GM12874 (cell line): ENCODE measurements at regions not wholly inside any gene's neighbourhood (a gene's known extent, or its start where the extent isn't known, plus 50 kb on each side); places are given as distances from the start of the nearest gene placed in this dataset.

Experiments used
- TF ChIP-seq, protein P1 (sequence below): IDR thresholded peaks from 2 replicates; pipeline ENCODE4 v1.5.1; 2011; ENCODE audit warnings: low read depth, mild to moderate bottlenecking, control low read depth, low read length, moderate library complexity; ENCODE audit not compliant: insufficient read depth

DNA sequence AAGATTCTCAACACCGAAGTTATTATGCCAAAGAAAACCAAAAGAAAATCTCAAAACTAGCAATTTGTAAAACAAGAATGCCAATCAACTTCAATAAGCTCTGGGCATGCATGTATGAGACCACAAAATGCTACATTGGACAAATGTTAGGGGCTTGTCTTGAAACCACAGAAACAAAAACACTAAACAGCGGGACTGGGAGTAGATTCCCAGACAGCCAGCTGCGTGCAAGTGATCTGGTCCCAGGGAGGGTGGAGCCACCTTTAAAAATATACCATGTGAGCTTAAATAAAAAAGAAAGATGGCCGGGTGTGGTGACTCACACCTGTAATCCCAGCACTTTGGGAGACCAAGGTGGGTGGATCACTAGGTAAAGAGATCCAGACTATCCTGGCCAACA, 163.6 kb upstream of the PRICKLE2 start:
- TF ChIP-seq, protein P1, sequence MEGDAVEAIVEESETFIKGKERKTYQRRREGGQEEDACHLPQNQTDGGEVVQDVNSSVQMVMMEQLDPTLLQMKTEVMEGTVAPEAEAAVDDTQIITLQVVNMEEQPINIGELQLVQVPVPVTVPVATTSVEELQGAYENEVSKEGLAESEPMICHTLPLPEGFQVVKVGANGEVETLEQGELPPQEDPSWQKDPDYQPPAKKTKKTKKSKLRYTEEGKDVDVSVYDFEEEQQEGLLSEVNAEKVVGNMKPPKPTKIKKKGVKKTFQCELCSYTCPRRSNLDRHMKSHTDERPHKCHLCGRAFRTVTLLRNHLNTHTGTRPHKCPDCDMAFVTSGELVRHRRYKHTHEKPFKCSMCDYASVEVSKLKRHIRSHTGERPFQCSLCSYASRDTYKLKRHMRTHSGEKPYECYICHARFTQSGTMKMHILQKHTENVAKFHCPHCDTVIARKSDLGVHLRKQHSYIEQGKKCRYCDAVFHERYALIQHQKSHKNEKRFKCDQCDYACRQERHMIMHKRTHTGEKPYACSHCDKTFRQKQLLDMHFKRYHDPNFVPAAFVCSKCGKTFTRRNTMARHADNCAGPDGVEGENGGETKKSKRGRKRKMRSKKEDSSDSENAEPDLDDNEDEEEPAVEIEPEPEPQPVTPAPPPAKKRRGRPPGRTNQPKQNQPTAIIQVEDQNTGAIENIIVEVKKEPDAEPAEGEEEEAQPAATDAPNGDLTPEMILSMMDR: no peak

DNA sequence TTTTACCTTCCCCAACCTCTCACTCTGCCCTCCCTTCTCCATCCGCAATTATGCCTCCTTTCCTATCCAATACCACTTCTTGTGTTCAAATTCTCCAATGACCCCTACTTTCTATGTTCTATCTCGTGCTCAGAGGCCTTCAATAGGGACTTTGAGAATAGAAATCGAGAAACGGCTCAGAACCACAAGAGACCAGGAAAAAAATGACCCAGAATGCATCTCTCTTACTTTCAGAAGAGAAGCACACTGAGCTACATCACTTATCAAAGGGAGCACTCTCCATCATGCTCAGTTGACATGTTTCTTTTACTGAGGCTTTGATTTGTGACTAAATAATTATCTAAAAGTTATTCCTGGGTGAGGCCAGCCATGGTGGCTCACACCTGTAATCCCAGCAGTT, 162.4 kb upstream of the PRICKLE2 start:
- TF ChIP-seq, protein P1: no peak

DNA sequence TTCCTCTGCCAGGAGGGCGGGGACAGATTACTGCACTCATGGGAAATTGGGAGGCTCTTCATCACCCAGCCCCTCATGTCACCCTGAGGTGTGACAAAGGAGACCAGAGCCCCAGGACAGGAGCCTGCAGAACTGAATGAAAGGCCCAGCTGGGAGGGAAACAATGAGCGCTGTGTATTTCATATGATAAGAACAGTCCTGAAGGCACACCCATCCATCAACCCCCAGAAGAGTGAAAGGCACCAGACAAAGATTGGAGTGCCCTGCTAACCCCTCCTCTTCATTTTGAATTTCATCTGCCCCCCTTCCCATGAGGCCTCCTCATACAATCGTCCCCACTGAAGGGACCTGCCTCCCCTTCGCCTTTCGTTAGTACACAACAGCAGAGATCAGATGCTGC, 160.0 kb upstream of the PRICKLE2 start:
- TF ChIP-seq, protein P1: no peak

DNA sequence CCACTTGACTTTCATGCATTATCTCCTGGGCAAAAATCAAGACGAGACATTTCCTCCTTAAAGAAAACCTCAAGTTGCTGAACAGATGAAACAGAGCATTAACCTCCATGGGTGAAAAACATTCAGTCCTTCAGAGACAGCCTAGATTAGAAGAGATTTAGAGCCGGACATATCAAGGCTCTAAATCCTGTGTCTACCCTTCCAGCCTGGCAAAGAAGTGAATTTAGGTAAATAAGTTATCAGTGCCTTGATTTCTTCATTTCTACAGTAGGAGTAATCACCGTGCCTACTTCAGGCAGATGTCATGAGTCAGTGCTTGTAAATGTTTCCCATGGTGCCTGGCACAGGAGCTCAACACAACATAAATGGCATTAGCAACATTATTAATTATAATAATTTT, 159.3 kb upstream of the PRICKLE2 start:
- TF ChIP-seq, protein P1: no peak

DNA sequence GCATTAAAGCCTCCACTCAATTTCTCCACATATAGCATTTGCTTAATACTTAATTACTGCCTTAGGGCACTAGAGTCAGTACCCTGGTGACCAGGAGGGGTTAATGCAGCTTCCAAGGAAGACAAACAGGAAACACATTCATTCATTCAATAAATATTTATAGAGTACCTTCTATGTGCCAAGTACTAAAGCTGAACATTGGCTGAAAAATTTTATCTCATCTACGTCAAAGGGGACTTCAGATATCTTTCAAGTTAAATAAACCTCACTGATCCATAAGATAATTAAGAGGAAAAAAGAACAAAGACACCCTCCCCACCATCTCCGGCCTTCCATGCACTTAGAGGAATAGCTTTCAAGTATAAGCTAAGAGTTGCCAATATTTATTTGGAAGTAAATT, 156.9 kb upstream of the PRICKLE2 start:
- TF ChIP-seq, protein P1: no peak

DNA sequence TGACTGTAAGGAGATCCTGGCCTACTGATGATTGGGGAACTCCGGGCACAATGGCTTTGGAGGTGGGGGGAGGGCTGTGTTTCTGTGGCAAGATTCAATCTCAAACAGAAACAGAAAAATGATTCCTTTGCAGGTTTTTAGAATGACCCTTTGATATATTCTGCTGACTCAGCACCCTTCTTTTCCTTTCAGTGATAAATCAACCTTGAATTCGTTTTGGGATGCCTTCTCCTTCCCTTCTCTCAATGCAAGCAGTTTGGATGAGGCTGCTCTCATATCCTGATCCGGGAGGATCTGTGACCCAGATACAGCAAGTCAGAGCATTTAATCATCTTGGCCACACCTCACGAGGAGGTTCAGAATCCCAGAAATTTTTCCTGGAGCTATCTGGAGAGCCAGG, 156.1 kb upstream of the PRICKLE2 start:
- TF ChIP-seq, protein P1: no peak

DNA sequence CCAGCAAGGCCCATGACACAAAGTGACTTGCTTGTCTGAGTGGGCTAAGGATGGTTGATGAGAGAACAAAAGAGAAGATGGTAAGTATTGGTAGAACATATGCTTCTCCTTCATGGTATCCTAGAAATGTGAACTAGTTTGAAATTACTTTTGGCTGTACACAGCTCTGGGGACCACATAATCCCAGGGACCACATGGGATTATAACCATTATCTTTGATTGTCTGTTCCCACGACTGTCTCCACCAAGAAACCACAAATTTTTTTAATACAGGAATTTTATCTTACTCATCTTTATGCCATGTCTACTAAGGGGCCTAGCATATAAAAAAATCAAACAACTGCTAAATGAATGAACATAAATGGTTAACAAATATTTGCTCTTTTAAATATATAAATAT, 155.3 kb upstream of the PRICKLE2 start:
- TF ChIP-seq, protein P1: no peak

DNA sequence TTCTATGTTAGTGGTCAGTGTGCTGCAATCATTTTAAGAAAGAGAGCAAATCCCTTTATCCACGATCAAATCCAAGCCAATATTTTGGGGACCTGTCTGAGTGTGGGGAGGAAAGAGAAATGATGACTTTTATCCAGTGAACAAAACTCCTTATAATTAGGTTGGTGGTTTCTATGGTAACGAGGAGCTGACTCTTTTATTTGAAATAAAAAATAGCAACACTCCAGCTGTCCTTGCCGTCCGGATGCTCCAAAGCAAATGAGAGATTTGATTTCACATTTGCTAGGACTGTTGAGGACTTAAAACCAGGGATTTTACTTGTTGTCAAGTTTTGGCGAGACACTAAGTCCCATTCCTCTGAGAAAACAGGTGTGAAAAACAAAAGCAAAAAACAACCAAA, 154.0 kb upstream of the PRICKLE2 start:
- TF ChIP-seq, protein P1: no peak
